Kidney epithelial cell (primary cell): ENCODE measurements at regions not wholly inside any gene's neighbourhood (a gene's known extent, or its start where the extent isn't known, plus 50 kb on each side); places are given as distances from the start of the nearest gene placed in this dataset.

Experiments
- DNase-seq: peaks from one replicate; pipeline ENCODE4 v3.0.0-alpha.2; 2010; ENCODE audit warnings: low read depth
- H3K27me3 ChIP-seq: 2 replicates; pipeline ENCODE4 v1.6.0; 2011; ENCODE audit warnings: low read length; ENCODE audit not compliant: control insufficient read depth, insufficient read depth
- H3K36me3 ChIP-seq: 2 replicates; pipeline ENCODE4 v1.5.1; 2011; ENCODE audit warnings: low read length; ENCODE audit not compliant: control insufficient read depth, insufficient read depth
- H3K4me3 ChIP-seq: 2 replicates; pipeline ENCODE4 v1.5.1; 2011; ENCODE audit warnings: low read depth, mild to moderate bottlenecking, control low read depth, low read length
- TF ChIP-seq, protein P1 (sequence below): IDR thresholded peaks from 2 replicates; pipeline ENCODE4 v1.5.1; 2011; ENCODE audit warnings: mild to moderate bottlenecking, moderate library complexity, low read length, control low read depth, inconsistent platforms; ENCODE audit not compliant: insufficient read depth, poor library complexity, severe bottlenecking

DNA sequence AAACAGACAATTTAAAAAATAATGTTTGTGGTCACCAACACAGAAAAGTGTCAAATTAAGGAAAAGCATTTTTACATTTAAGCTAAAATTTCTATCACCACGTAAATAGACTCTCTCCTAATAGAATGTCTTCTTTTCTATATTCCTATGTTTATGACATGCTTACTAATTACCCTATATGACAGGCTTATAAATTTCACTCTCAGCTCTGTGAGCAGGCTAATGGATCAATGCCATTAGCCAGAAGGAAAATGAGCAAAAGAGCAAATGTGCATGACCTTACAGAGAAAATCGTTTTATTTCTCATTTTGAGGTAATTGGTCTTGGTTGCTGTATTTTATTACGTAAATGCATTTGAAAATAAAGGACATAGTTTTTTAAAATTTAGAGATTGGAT, 209.7 kb downstream of the TMX3 start:
- H3K36me3 ChIP-seq = no peaks in the 10 kb centered on the region
- no peak overlapping the region for H3K4me3 ChIP-seq
- TF ChIP-seq, protein P1, sequence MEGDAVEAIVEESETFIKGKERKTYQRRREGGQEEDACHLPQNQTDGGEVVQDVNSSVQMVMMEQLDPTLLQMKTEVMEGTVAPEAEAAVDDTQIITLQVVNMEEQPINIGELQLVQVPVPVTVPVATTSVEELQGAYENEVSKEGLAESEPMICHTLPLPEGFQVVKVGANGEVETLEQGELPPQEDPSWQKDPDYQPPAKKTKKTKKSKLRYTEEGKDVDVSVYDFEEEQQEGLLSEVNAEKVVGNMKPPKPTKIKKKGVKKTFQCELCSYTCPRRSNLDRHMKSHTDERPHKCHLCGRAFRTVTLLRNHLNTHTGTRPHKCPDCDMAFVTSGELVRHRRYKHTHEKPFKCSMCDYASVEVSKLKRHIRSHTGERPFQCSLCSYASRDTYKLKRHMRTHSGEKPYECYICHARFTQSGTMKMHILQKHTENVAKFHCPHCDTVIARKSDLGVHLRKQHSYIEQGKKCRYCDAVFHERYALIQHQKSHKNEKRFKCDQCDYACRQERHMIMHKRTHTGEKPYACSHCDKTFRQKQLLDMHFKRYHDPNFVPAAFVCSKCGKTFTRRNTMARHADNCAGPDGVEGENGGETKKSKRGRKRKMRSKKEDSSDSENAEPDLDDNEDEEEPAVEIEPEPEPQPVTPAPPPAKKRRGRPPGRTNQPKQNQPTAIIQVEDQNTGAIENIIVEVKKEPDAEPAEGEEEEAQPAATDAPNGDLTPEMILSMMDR = no peak
- DNase-seq = no peak
- H3K27me3 ChIP-seq = no peaks in the 10 kb centered on the region

DNA sequence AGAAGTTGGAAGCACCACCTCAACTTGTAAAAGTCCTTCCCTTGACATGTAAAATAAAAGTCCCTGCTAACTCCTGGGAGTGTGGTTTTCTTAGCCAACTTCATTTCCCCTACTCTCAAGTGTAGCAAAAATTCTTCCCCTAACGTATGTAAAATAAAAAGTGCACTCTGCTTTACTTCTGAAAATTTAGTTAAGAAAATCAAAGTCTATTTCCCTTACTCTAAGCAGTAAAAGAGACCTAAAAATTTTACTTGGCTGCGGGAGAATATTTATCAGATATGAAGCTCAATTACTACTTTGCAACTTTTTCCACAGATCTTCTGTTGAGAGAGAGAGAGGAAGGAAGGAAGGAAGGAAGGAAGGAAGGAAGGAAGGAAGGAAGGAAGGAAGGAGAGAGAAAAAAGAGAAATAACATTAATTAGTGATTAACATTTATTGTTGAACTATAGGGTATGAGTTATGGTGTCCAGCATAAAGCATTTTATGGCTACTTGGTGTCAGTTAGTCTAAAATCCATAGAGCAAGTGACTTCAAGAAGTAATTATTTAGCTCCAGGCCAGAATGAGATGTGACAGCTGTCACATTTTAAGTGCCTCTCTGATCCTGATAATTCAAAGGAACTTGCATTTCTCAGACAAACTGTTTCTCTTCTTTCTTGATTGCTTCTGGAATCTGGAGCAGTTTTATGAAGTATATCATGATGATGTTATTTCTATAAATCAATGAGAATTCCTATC, 210.3 kb downstream of the TMX3 start:
- Histone ChIP-seq H3K27me3 (no peaks in the 10 kb centered on the region), H3K36me3 (no peaks in the 10 kb centered on the region), H3K4me3 (no peak overlapping the region)
- no peak for DNase-seq
- TF ChIP-seq, protein P1 = no peak

DNA sequence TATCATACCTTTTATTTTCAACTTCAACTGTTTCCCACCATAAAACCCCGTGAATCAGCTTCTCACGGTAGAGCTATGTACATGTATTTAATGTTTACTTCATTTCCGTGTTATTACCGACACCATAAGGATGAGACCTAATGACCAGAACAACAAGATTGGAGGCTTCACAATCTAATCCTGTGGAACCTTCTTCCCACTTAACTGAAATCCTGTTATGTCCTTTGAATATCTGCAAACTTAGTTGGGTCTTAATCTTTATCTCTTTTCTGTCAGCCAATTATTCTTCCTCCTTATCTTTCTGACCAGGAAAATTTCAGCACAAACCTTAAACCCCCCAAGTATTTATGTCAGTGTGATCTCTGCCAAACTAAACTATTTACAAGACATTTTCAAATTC, 214.4 kb downstream of the TMX3 start:
- Histone ChIP-seq H3K27me3 (no peaks in the 10 kb centered on the region), H3K4me3 (no peak overlapping the region), H3K36me3 (no peaks in the 10 kb centered on the region)
- DNase-seq = no peak
- TF ChIP-seq, protein P1 = no peak

DNA sequence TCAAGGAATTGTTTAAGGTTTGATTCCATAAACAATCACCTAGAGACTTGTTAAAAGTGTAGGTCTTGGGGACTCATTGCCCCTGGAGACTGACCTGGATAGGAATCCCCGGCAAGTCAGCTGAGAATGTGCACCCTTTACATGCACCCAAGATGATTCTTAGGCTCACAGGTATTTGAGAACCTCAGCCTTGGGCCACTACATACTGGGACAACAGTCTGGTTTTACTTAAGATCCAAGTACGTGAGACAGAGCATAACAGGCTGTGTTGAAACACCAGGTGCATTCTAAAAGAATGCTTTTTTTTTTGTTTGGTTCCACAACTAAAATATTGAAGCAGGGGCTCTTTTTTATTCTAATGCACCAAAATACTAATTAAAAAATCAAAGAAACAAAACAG, 215.8 kb downstream of the TMX3 start:
- H3K36me3 ChIP-seq = no peaks in the 10 kb centered on the region
- TF ChIP-seq, protein P1 = no peak
- no peak overlapping the region for H3K4me3 ChIP-seq
- no peak for DNase-seq
- H3K27me3 ChIP-seq = no peaks in the 10 kb centered on the region

DNA sequence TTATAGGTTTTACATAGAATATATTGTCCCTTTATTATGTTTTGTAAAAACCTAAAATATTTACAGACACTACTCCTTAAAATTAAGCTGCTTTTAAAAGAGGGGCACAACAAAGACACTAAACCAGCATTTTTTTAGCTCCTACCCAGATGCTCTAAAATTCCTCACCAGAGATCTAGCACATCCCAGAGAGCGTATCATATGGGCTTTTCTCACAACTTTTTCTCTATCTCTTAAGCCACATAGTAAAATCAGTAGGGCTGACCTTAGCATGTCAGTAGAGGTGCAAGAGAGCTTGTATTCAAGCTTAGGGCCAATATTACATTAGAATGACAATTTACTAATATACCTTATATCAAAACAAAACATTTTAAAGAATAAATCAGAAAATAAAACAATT, 216.3 kb downstream of the TMX3 start:
- H3K4me3 ChIP-seq = no peak overlapping the region

More for the DNA sequence above, 216.3 kb downstream of the TMX3 start:
- no peaks in the 10 kb centered on the region for H3K27me3 ChIP-seq
- TF ChIP-seq, protein P1 = no peak
- DNase-seq = no peak
- no peaks in the 10 kb centered on the region for H3K36me3 ChIP-seq
